A549 (cell line): ENCODE measurements at regions not wholly inside any gene's neighbourhood (a gene's known extent, or its start where the extent isn't known, plus 50 kb on each side); places are given as distances from the start of the nearest gene placed in this dataset.

Experiments used
- ATAC-seq, 2 experiments: fragments of 200-7000 bp in 1 of 2; fragments of >200 bp in 1 of 2; cut with Nextera tagmentation in 1 of 2; cut with Tn5 transposase in 1 of 2; 3 replicates each; pipeline versions ENCODE4 v1.8.0 to v1.9.1; 2018 to 2020; ENCODE audit warnings: mild to moderate bottlenecking in 1 of 2, moderate library complexity in 1 of 2
- CTCF ChIA-PET: fragments of 300-600 bp; sonication (Branson Sonifier 250); formaldehyde crosslinking; extraction: SDS; loops from one replicate; lab custom pipeline; 2021; ENCODE audit warnings: antibody characterized with exemption, inconsistent platforms; lab: Yijun Ruan, JAX
- POLR2A ChIA-PET: fragments of 350-600 bp; formaldehyde crosslinking; extraction: SDS; loops from one replicate; lab custom pipeline; 2021; ENCODE audit warnings: antibody characterized with exemption, inconsistent platforms; lab: Yijun Ruan, JAX
- DNase-seq, 2 experiments: peaks; one replicate each; pipeline versions ENCODE4 v3.0.0 to v3.0.0-alpha.2; 2011 to 2016; ENCODE audit warnings: low read depth in 1 of 2, low spot score in 1 of 2
- FAIRE-seq: peaks from 2 replicates; lab custom pipeline; 2011; peaks lifted over from hg19 to GRCh38; lab: Jason Lieb, UNC
- H3K27ac ChIP-seq, 2 experiments: fragments of >200 bp; sonication (Bioruptor Twin); formaldehyde crosslinking; 3 replicates each; pipeline ENCODE4 v1.5.1; 2016 to 2017
- H3K4me1 ChIP-seq: fragments of >200 bp; sonication (Bioruptor Twin); formaldehyde crosslinking; 3 replicates; pipeline ENCODE4 v1.6.1; 2016
- H3K4me2 ChIP-seq: fragments of >200 bp; sonication (Bioruptor Twin); formaldehyde crosslinking; 3 replicates; pipeline ENCODE4 v1.6.1; 2016
- H3K4me3 ChIP-seq: fragments of >200 bp; sonication (Bioruptor Twin); formaldehyde crosslinking; 3 replicates; pipeline ENCODE4 v1.5.1; 2016
- H3K9me3 ChIP-seq: fragments of >200 bp; sonication (Bioruptor Twin); formaldehyde crosslinking; 3 replicates; pipeline ENCODE4 v1.6.1; 2016
- CBX2 ChIP-seq: fragments of 200-600 bp; sonication (generic); IDR thresholded peaks from 2 replicates; pipeline ENCODE4 v1.6.1; 2016; ENCODE audit warnings: low read depth, mild to moderate bottlenecking, borderline replicate concordance
- CBX8 ChIP-seq: fragments of 200-600 bp; sonication (generic); IDR thresholded peaks from 2 replicates; pipeline ENCODE4 v1.6.1; 2016
- CEBPB ChIP-seq, 2 experiments: fragments of >200 bp in 1 of 2; sonication (Bioruptor Twin) in 1 of 2; formaldehyde crosslinking in 1 of 2; IDR thresholded peaks; 2 replicates each; pipeline ENCODE4 v1.6.1; 2012 to 2016
- CHD2 ChIP-seq: fragments of 150-350 bp; IDR thresholded peaks from 2 replicates; pipeline ENCODE4 v1.6.1; 2014; ENCODE audit warnings: low read length; ENCODE audit not compliant: partially characterized antibody
- CHD4 ChIP-seq: fragments of 200-600 bp; sonication (generic); IDR thresholded peaks from 2 replicates; pipeline ENCODE4 v1.6.1; 2016; ENCODE audit warnings: antibody characterized with exemption, mild to moderate bottlenecking, borderline replicate concordance
- EP300 ChIP-seq, 2 experiments: fragments of >200 bp; sonication (Bioruptor Twin); formaldehyde crosslinking; IDR thresholded peaks; 2 replicates in 1 of 2; 3 replicates in 1 of 2; pipeline ENCODE4 v1.6.1; 2016 to 2017
- FOSL2 ChIP-seq, 2 experiments: fragments of 450-650 bp in 1 of 2; fragments of >200 bp in 1 of 2; sonication (Bioruptor Twin) in 1 of 2; formaldehyde crosslinking; IDR thresholded peaks; 2 replicates each; pipeline versions ENCODE4 v1.5.0 to v1.6.1; 2016 to 2020; ENCODE audit warnings: mild to moderate bottlenecking in 1 of 2, moderate library complexity in 1 of 2
- HEYL ChIP-seq: fragments of 250-450 bp; sonication (Bioruptor Pico); IDR thresholded peaks from 2 replicates; pipeline ENCODE4 v1.8.0; 2021; ENCODE audit warnings: mild to moderate bottlenecking, moderate library complexity
- HOXB13 ChIP-seq: fragments of 250-450 bp; sonication (Bioruptor Pico); IDR thresholded peaks from 2 replicates; pipeline ENCODE4 v1.5.0; 2020; ENCODE audit warnings: low read depth, mild to moderate bottlenecking, moderate library complexity
- JUN ChIP-seq, 2 experiments: fragments of >200 bp; sonication (Bioruptor Twin); formaldehyde crosslinking; IDR thresholded peaks; 2 replicates in 1 of 2; 3 replicates in 1 of 2; pipeline ENCODE4 v1.6.1; 2016 to 2017
- KDM1A ChIP-seq: fragments of 200-600 bp; sonication (generic); IDR thresholded peaks from 2 replicates; pipeline ENCODE4 v1.6.1; 2016; ENCODE audit warnings: low read depth, mild to moderate bottlenecking
- KDM5A ChIP-seq: fragments of 200-600 bp; sonication (generic); IDR thresholded peaks from 2 replicates; pipeline ENCODE4 v1.6.1; 2016; ENCODE audit warnings: antibody characterized with exemption, mild to moderate bottlenecking
- MAFK ChIP-seq: fragments of 450-650 bp; IDR thresholded peaks from 2 replicates; pipeline ENCODE4 v1.6.1; 2014; ENCODE audit not compliant: partially characterized antibody
- MYC ChIP-seq: IDR thresholded peaks from 2 replicates; pipeline ENCODE4 v1.6.1; 2012; ENCODE audit warnings: mild to moderate bottlenecking, inconsistent platforms, low read length, improper control_type of control experiment, borderline replicate concordance
- NFE2L2 ChIP-seq: fragments of 150-350 bp; conservative IDR thresholded peaks from 2 replicates; pipeline ENCODE4 v1.6.1; 2014; ENCODE audit warnings: low read length
- NPAS2 ChIP-seq: fragments of 250-450 bp; sonication (Bioruptor Pico); IDR thresholded peaks from 2 replicates; pipeline ENCODE4 v1.8.0; 2022; ENCODE audit warnings: mild to moderate bottlenecking, moderate library complexity, borderline replicate concordance
- POLR2A ChIP-seq: IDR thresholded peaks from 2 replicates; pipeline ENCODE4 v1.6.1; 2012; ENCODE audit warnings: mild to moderate bottlenecking, low read length
- POLR2AphosphoS2 ChIP-seq: conservative IDR thresholded peaks from 2 replicates; pipeline ENCODE4 v1.6.1; 2012; ENCODE audit warnings: low read length, improper control_type of control experiment, inconsistent platforms
- RAD21 ChIP-seq, 2 experiments: fragments of >200 bp in 1 of 2; sonication (Bioruptor Twin) in 1 of 2; formaldehyde crosslinking in 1 of 2; IDR thresholded peaks in 1 of 2; conservative IDR thresholded peaks in 1 of 2; 2 replicates in 1 of 2; 3 replicates in 1 of 2; pipeline ENCODE4 v1.6.1; 2012 to 2018; ENCODE audit warnings: inconsistent platforms in 1 of 2
- SREBF2 ChIP-seq: fragments of 450-650 bp; IDR thresholded peaks from 2 replicates; pipeline ENCODE4 v1.6.1; 2014; ENCODE audit warnings: mild to moderate bottlenecking, moderate library complexity
- ZFP36 ChIP-seq: fragments of 450-650 bp; IDR thresholded peaks from 2 replicates; pipeline ENCODE4 v1.6.1; 2014; ENCODE audit warnings: borderline replicate concordance; ENCODE audit not compliant: partially characterized antibody
- ZNF302 ChIP-seq: fragments of 250-450 bp; sonication (Bioruptor Pico); IDR thresholded peaks from 2 replicates; pipeline ENCODE4 v1.9.0; 2021; ENCODE audit warnings: inconsistent platforms, mild to moderate bottlenecking, moderate library complexity
- WGBS: methylation state at CpG from one replicate; pipeline ENCODE4 v1.1.6; 2017; ENCODE audit errors: missing lambda C conversion rate; 5-methylcytosine and 5-hydroxymethylcytosine counted together
- TF ChIP-seq, protein P1 (sequence below): fragments of >200 bp; sonication (Bioruptor Twin); formaldehyde crosslinking; IDR thresholded peaks from 2 replicates; pipeline ENCODE4 v1.6.1; 2016
- TF ChIP-seq, protein P2 (sequence below): fragments of >200 bp; sonication (Bioruptor Twin); formaldehyde crosslinking; IDR thresholded peaks from 3 replicates; pipeline ENCODE4 v1.6.1; 2016
- TF ChIP-seq, protein P3 (sequence below): fragments of 200-600 bp; sonication (generic); IDR thresholded peaks from 2 replicates; pipeline ENCODE4 v1.6.1; 2016; ENCODE audit warnings: antibody characterized with exemption, mild to moderate bottlenecking, moderate library complexity

DNA sequence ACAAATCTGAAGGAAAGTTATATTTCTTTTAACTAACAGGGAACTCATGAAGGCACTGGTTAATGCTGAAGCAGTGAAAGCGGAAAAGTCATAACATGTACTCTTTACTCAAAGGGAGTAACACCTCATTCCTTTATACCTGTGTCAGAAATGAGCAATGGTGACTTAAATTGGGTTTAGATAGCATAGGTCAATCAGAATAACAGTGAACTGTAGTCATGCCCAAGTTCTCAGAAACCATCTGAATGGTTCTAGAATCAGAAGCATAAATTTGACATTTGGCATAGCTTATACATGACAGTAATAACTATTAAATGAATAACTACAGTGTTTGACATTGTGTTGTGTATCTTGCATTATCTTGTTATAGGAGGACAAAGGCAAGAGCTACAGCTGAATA is 382.0 kb downstream of the NUF2 start:
- CTCF ChIA-PET: no interaction called here
- WGBS: 0% methylated on average over 1 of the region's 1 CpG
- H3K4me1 ChIP-seq: no peaks in the 10 kb centered on the region
- TF ChIP-seq KDM5A (no peak), EP300 (IDR thresholded peaks at IDR 0.05) (no peak), CBX8 (no peak), KDM1A (no peak), HEYL (CRISPR knock-in tag) (no peak), SREBF2 (no peak)
- POLR2A ChIA-PET: no interaction called here
- no peak overlapping the region for H3K27ac ChIP-seq
- no peak overlapping the region for H3K4me3 ChIP-seq
- FAIRE-seq (no peak), DNase-seq (no peak), ATAC-seq (no peak)
- H3K4me2 ChIP-seq: no peak overlapping the region
- no peaks in the 10 kb centered on the region for H3K9me3 ChIP-seq

- H3K4me3 ChIP-seq: no peak overlapping the region
- FAIRE-seq: no peak
- H3K9me3 ChIP-seq: no peaks in the 10 kb centered on the region
- ChIA-PET CTCF (no interaction called here), POLR2A (no interaction called here)
- WGBS: 5% methylated on average over 1 of the region's 1 CpG
- DNase-seq: no peak
- H3K27ac ChIP-seq: no peak overlapping the region
- no peak overlapping the region for H3K4me2 ChIP-seq
- H3K4me1 ChIP-seq: no peaks in the 10 kb centered on the region
- TF ChIP-seq FOSL2 (IDR thresholded peaks at IDR 0.05): no peak
- no peak for TF ChIP-seq FOSL2 (CRISPR knock-in tag; IDR thresholded peaks at IDR 0.05)
- TF ChIP-seq CHD4: no peak
- no peak for TF ChIP-seq HOXB13 (CRISPR knock-in tag)
- TF ChIP-seq ZFP36: no peak
- no peak for TF ChIP-seq MYC
- no peak for TF ChIP-seq JUN (IDR thresholded peaks at IDR 0.05)
- TF ChIP-seq CHD2: no peak
- TF ChIP-seq NPAS2 (CRISPR knock-in tag): no peak
- TF ChIP-seq, protein P1, sequence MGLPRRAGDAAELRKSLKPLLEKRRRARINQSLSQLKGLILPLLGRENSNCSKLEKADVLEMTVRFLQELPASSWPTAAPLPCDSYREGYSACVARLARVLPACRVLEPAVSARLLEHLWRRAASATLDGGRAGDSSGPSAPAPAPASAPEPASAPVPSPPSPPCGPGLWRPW: no peak
- ATAC-seq: no peak
Observed at GRCh38 chr1:163706915-163707314, 385.2 kb downstream of the NUF2 start.

DNA sequence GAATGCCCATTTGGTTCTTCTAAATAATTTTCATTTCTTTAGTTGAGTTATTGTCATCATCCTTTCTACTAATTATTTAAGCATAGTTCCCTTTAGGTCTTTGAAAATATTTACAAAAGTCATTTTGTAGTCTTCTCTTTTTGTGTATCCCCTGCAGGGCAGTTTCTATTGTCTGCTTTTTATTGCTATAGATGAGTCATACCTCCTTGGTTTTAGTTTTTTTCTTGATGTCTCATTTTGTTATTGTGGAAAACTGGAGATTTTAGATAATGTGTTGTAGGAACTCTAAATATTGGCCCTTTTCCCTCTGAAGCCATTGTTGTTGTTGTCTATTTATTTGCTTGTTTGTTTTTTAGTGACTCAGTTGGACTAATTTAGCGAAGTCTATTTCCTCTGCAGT is 387.9 kb downstream of the NUF2 start:
- H3K27ac ChIP-seq: no peak overlapping the region
- no peaks in the 10 kb centered on the region for H3K9me3 ChIP-seq
- FAIRE-seq: no peak
- 7% methylated on average over 1 of the region's 1 CpG for WGBS
- TF ChIP-seq, protein P2, sequence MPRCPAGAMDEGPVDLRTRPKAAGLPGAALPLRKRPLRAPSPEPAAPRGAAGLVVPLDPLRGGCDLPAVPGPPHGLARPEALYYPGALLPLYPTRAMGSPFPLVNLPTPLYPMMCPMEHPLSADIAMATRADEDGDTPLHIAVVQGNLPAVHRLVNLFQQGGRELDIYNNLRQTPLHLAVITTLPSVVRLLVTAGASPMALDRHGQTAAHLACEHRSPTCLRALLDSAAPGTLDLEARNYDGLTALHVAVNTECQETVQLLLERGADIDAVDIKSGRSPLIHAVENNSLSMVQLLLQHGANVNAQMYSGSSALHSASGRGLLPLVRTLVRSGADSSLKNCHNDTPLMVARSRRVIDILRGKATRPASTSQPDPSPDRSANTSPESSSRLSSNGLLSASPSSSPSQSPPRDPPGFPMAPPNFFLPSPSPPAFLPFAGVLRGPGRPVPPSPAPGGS: no peak
- TF ChIP-seq RAD21 (conservative IDR thresholded peaks at IDR 0.05 in 1 of 2, IDR thresholded peaks at IDR 0.05 in 1 of 2) (no peak), CEBPB (IDR thresholded peaks at IDR 0.05) (no peak), ZNF302 (no peak), ZFP36 (no peak), CHD4 (no peak), CBX2 (no peak), POLR2AphosphoS2 (no peak), MAFK (no peak), POLR2A (no peak), NFE2L2 (no peak)
- TF ChIP-seq, protein P3, sequence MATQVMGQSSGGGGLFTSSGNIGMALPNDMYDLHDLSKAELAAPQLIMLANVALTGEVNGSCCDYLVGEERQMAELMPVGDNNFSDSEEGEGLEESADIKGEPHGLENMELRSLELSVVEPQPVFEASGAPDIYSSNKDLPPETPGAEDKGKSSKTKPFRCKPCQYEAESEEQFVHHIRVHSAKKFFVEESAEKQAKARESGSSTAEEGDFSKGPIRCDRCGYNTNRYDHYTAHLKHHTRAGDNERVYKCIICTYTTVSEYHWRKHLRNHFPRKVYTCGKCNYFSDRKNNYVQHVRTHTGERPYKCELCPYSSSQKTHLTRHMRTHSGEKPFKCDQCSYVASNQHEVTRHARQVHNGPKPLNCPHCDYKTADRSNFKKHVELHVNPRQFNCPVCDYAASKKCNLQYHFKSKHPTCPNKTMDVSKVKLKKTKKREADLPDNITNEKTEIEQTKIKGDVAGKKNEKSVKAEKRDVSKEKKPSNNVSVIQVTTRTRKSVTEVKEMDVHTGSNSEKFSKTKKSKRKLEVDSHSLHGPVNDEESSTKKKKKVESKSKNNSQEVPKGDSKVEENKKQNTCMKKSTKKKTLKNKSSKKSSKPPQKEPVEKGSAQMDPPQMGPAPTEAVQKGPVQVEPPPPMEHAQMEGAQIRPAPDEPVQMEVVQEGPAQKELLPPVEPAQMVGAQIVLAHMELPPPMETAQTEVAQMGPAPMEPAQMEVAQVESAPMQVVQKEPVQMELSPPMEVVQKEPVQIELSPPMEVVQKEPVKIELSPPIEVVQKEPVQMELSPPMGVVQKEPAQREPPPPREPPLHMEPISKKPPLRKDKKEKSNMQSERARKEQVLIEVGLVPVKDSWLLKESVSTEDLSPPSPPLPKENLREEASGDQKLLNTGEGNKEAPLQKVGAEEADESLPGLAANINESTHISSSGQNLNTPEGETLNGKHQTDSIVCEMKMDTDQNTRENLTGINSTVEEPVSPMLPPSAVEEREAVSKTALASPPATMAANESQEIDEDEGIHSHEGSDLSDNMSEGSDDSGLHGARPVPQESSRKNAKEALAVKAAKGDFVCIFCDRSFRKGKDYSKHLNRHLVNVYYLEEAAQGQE: no peak
- ATAC-seq: no peak
- no peak overlapping the region for H3K4me3 ChIP-seq
- ChIA-PET CTCF (no interaction called here), POLR2A (no interaction called here)
- no peak for DNase-seq
- no peaks in the 10 kb centered on the region for H3K4me1 ChIP-seq
- H3K4me2 ChIP-seq: no peak overlapping the region
